Right hindlimb (tissue), 1 donor: ENCODE measurements at regions not wholly inside any gene's neighbourhood (a gene's known extent, or its start where the extent isn't known, plus 50 kb on each side); places are given as distances from the start of the nearest gene placed in this dataset.

Experiments
- DNase-seq: peaks from one replicate; pipeline ENCODE4 v3.0.0-alpha.2; 2018

DNA sequence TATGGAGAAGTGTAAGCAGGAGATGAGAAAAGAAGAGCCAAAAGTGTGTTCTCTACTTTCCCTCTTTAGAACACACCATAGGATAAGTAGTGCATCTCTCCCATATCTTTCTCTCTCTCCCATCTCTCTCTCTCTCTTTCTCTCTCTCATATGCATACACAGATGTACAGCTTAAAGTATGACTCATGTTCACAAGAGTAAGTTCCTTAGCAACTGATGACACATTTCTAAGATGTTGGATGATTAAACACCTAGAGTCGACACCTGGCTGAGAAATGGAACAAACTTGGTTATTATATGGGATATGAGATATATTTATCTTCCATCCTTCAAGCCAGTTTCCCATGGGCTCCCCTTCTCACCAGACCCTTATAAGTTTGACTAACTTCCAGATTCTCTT is 113.5 kb downstream of the TMEM132E start:
- no peak for DNase-seq
